ENCODE measurements at regions not wholly inside any gene's neighbourhood (a gene's known extent, or its start where the extent isn't known, plus 50 kb on each side); places are given as distances from the start of the nearest gene placed in this dataset.

DNA sequence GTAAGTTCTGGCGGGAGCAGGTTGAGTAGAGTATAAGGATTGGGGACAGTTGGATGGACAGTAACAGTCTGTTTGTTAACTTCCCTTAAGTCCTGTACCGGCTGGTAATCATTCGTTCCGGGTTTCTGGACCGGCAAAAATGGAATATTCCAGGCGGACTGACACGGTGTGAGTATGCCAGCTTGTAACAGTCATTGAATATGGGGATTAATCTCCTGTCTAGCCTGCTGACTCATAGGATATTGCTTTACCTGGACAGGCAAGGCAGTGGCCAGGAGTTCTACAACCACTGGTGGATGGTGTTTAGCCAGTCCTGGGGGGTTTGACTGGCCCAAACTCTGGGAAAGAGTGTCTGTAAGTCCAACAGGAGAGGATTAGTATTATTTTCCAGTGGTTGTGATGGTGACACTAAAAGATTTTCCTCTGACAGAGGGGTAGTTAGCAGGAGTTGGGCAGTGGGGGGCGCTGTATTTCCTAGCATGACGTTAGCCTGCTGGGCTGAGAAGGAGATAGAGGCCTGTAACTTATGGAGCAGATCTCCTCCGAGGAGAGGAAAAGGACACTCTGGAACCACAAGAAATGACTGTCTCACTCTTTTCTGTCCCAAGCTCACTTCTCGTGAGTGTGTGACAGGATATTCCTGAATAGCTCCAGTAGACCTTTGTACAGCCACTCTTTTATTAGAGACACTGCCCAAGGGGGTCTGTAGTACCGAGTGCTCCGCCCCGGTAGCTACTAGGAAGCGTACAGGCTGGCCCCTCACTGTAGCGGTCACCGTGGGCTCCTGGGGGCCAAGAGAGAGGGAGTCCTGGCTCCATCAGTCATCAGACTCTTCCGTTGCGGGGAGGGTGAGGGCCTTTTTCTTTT is 152.2 kb downstream of the TRIM27 start:
- Histone ChIP-seq H3K27ac (ENCODE audit: low read depth in 2 of 2, low read length in 2 of 2) (no peak overlapping the region), H3K4me1 (ENCODE audit: control insufficient read depth in 2 of 3, insufficient read depth in 2 of 3, low read depth in 1 of 3, low read length in 3 of 3) (no peaks in the 10 kb centered on the region), H3K36me3 (ENCODE audit: control insufficient read depth in 2 of 3, insufficient read depth in 3 of 3, low read length in 3 of 3) (no peaks in the 10 kb centered on the region), H3K9me3 (ENCODE audit: control insufficient read depth in 2 of 3, insufficient read depth in 1 of 3, low read length in 3 of 3) (no peaks in the 10 kb centered on the region), H3K27me3 (ENCODE audit: control insufficient read depth, insufficient read depth, low read length) (peaks cover 88% of the 10 kb centered on the region), H3K4me3 (ENCODE audit: low read length in 3 of 3) (no peak overlapping the region), H3K9ac (ENCODE audit: low read length in 3 of 3) (no peak overlapping the region)
- intact Hi-C loops (cut with DNase I), result no loop called here
- DNase-seq (no peak), FAIRE-seq (no peak)
- TF ChIP-seq, protein P1, sequence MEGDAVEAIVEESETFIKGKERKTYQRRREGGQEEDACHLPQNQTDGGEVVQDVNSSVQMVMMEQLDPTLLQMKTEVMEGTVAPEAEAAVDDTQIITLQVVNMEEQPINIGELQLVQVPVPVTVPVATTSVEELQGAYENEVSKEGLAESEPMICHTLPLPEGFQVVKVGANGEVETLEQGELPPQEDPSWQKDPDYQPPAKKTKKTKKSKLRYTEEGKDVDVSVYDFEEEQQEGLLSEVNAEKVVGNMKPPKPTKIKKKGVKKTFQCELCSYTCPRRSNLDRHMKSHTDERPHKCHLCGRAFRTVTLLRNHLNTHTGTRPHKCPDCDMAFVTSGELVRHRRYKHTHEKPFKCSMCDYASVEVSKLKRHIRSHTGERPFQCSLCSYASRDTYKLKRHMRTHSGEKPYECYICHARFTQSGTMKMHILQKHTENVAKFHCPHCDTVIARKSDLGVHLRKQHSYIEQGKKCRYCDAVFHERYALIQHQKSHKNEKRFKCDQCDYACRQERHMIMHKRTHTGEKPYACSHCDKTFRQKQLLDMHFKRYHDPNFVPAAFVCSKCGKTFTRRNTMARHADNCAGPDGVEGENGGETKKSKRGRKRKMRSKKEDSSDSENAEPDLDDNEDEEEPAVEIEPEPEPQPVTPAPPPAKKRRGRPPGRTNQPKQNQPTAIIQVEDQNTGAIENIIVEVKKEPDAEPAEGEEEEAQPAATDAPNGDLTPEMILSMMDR (IDR thresholded peaks at IDR 0.05; ENCODE audit: borderline replicate concordance, extremely low read depth, insufficient read depth), result no peak

DNA sequence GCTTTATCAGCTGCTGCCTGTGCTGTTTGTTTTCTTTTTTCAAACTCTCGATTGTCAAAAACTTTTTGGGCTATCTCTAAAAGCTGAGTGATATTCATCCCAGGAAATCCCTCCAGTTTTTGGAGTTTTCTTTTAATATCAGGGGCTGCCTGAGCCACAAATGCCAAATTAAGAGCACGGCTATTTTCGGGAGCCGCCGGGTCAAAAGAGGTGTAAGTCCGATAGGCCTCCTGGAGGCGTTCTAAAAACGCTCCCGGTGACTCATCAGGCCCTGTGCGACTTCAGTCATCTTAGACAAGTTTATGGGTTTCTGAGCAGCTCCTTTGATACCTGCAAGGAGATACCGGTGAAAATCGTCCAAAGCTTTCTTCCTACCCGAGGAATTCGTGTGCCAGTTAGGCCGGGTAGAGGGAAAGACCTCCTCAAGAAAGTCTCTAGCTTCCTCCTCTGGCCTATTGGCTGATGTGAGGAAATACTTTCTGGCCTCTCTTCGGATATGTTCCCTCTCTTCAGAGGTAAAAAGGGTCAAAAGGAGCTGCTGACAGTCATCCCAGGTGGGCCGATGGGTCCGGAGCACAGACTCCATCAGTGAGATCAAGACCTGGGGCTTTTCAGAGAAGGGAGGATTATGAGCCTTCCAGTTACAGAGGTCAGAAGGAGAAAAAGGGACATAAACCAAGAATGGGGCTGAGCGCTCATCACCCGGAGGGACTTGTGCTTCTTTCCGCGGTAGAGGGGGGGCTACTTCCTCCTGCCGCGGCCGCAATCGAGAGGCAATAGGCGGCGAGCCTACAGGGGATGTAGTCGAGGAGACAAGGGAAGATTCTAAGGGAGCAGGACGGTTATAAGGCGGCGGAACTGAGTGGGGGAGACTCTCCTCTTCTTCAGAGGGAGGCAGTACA is 151.1 kb downstream of the TRIM27 start:
- DNase-seq, result no peak
- H3K27ac ChIP-seq (ENCODE audit: low read depth in 2 of 2, low read length in 2 of 2), result no peak overlapping the region
- no peak overlapping the region for H3K4me3 ChIP-seq (ENCODE audit: low read length in 3 of 3)
- peaks cover 83% of the 10 kb centered on the region for H3K27me3 ChIP-seq (ENCODE audit: control insufficient read depth, insufficient read depth, low read length)
- no peak for FAIRE-seq
- H3K36me3 ChIP-seq (ENCODE audit: control insufficient read depth in 2 of 3, insufficient read depth in 3 of 3, low read length in 3 of 3), result no peaks in the 10 kb centered on the region
- intact Hi-C loops (cut with DNase I), result no loop called here
- H3K9me3 ChIP-seq (ENCODE audit: control insufficient read depth in 2 of 3, insufficient read depth in 1 of 3, low read length in 3 of 3), result no peaks in the 10 kb centered on the region
- no peaks in the 10 kb centered on the region for H3K4me1 ChIP-seq (ENCODE audit: control insufficient read depth in 2 of 3, insufficient read depth in 2 of 3, low read depth in 1 of 3, low read length in 3 of 3)
- H3K9ac ChIP-seq (ENCODE audit: low read length in 3 of 3), result no peak overlapping the region
- TF ChIP-seq, protein P1 (IDR thresholded peaks at IDR 0.05; ENCODE audit: borderline replicate concordance, extremely low read depth, insufficient read depth), result no peak

DNA sequence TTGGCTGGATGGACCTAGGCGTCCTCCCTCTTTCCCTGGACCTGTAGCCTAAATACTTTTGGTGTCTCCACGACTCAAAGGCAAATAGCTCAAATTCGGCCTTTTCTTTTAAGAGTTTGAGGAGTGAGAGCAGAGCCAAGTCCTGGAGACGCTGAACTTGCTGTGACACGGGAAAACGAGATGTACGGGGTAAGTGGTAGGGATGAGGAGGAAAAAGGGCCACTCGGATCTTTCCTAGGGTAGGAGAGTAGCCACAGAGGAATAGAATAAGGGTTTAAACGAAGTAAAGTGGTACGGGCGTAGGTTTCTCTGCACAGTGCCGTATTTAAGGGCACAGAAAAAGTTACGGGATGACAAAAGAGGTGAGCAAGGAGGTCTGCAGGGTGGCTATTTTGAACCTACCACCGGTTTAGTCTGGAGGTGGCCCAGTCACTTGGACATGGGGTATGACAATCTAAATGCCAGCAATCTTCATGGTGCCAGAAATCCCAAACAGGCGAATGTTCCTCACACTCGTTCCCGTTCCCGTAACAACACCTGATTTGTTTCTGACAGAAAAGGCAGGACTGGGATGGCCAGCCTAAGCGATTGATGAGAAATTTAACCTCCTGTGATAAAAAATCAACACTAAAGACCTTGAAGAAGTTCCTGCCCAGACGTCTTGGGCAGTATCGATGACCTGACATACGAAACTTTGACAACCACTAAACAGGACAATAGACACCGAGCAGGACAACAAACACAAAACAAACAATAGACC is 149.3 kb downstream of the TRIM27 start:
- Histone ChIP-seq H3K9me3 (ENCODE audit: control insufficient read depth in 2 of 3, insufficient read depth in 1 of 3, low read length in 3 of 3) (no peaks in the 10 kb centered on the region), H3K27me3 (ENCODE audit: control insufficient read depth, insufficient read depth, low read length) (peaks cover 82% of the 10 kb centered on the region), H3K4me1 (ENCODE audit: control insufficient read depth in 2 of 3, insufficient read depth in 2 of 3, low read depth in 1 of 3, low read length in 3 of 3) (no peaks in the 10 kb centered on the region), H3K4me3 (ENCODE audit: low read length in 3 of 3) (no peak overlapping the region), H3K9ac (ENCODE audit: low read length in 3 of 3) (no peak overlapping the region), H3K36me3 (ENCODE audit: control insufficient read depth in 2 of 3, insufficient read depth in 3 of 3, low read length in 3 of 3) (no peaks in the 10 kb centered on the region), H3K27ac (ENCODE audit: low read depth in 2 of 2, low read length in 2 of 2) (no peak overlapping the region)
- DNase-seq (no peak), FAIRE-seq (no peak)
- TF ChIP-seq, protein P1 (IDR thresholded peaks at IDR 0.05; ENCODE audit: borderline replicate concordance, extremely low read depth, insufficient read depth), result no peak
- intact Hi-C loops (cut with DNase I), result no loop called here

Data from kidney (tissue), 13 donors.